HG03521 (cell line): ENCODE measurements at regions not wholly inside any gene's neighbourhood (a gene's known extent, or its start where the extent isn't known, plus 50 kb on each side); places are given as distances from the start of the nearest gene placed in this dataset.

Experiments
- ATAC-seq: cut with Tn5 transposase; IDR thresholded peaks from one replicate; pipeline ENCODE4 v1.9.1; 2021; ENCODE audit warnings: mild to moderate bottlenecking, moderate library complexity; ENCODE audit not compliant: unreplicated experiment

DNA sequence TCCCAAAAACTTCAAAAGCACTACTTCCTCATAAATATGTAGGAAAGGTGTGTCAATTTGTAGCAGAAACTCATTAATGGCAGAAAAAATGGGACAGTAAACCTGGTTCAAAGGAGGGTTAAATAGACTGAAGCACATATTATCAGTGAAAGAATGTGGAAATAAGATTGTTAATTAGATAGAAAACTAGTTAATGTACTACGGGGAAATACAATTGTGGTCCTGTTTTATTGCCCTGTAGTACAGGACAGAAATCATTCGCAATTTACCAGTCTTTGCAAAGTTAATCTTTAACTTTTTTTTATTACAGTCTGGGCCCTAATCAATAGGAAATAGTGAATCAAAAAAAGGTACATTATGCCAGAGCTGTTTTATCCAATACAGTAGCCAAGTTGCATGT is 82.0 kb upstream of the PAK5 start:
- ATAC-seq: no peak

DNA sequence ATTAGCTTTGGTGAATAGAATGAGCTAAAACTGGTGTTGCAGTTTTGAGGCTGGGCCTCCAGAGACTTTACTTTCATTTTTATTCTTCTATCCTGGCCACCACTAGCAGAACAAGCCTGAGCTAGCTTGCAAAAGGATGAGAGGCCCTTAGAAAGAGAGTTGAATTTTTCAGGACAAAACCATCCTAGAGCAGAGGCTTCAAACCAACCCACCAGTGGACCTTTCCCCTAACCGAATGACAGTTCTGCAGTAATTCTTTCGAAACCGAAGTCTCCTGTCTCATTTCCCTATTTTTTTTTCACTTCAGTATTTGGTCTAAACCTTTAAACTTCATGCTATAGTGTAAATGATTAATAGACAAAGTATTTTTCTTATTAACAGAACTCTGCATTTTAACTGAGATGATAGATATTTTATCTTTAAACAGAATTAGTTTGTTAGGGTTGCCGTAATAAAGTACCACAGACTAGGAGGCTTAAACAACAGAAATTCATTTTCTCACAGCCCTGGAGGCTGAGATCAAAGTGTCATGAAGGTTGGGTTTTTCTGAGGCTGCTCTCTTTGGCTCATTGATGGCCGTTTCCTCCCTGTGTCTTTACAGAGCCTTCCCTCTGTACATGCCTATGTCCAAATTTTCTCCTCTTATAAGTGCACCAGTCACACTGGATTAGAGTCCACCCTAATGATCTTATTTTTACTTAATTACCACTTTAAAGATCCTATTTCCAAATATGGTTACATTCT is 80.6 kb upstream of the PAK5 start:
- ATAC-seq: peak; percentile 61

DNA sequence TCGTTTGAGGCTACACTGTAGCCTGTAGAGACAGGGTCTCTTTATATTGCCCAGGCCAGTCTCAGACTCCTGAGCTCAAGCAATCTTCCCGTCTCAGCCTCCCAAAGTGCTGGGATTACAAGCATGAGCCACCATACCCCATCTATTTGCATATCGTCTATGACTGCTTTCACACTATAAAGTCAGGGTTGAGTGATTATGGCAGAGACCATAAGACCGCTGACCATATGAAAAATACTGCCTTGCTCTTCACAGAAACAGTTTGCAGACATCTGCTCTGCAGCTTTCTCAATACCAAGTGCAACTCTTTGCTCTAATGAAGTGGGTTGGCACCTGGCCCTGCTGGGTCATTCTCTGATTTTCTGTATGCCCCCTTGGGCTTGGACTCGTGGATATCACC is 79.5 kb upstream of the PAK5 start:
- ATAC-seq: no peak

DNA sequence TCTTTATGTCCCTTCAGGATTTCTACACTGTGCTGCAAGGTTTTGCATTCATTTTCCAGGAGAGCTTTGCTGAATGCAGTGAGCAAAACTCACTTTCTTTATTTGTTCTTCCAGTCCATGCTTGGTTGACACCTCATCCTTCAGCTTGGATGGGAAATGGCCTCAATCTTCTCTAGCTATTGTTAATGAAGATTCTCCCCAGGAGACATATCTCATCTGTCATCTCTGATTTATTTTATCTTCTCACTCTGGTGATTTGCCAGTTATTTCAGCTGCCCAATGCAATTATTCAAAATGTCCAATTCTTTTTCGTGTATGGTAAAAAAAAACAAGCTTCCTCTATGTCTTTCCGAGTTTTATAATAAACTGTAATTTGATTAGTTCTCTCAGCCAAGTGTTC is 77.9 kb upstream of the PAK5 start:
- no peak for ATAC-seq

GRCh38 chr20:9912858-9913434 is 74.1 kb upstream of the PAK5 start:
- no peak for ATAC-seq

- ATAC-seq: no peak
Measured at GRCh38 chr20:9912290-9912689, 73.4 kb upstream of the PAK5 start.

GRCh38 chr20:9911519-9911918 is 72.6 kb upstream of the PAK5 start:
- no peak for ATAC-seq

GRCh38 chr20:9909167-9909566 is 70.3 kb upstream of the PAK5 start:
- no peak for ATAC-seq

DNA sequence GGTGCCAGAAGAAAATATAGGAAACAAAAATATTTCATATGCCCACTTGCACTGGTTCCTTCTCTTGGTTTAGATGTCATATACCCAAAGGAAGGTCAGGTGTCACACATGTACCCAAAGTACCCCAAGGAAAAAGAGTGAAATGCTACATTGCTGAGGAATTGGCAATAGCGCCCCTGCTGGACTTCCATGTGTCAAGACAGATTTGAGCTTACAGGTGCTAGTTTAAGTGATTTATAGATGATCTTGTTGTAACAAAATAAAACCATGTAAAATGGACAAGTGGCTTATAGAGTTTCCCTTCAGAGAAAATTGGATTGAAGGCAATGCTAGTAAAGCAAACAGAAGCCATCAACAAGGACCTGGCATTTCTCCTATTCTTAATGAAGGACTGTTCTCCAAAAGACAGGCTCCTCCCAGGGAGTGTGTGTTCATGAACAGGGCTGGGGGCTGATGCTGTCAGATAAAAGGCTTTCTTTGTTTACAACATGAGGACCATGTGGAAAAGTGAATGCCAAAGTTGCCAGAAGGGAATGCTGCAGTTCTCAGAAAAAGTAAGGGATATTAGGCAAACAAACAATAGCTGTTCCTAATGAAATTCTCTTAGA is 64.3 kb upstream of the PAK5 start:
- ATAC-seq: no peak

- no peak for ATAC-seq
Measured at GRCh38 chr20:9889270-9889981, 50.5 kb upstream of the PAK5 start.
